ENCODE measurements at regions not wholly inside any gene's neighbourhood (a gene's known extent, or its start where the extent isn't known, plus 50 kb on each side); places are given as distances from the start of the nearest gene placed in this dataset.

DNA sequence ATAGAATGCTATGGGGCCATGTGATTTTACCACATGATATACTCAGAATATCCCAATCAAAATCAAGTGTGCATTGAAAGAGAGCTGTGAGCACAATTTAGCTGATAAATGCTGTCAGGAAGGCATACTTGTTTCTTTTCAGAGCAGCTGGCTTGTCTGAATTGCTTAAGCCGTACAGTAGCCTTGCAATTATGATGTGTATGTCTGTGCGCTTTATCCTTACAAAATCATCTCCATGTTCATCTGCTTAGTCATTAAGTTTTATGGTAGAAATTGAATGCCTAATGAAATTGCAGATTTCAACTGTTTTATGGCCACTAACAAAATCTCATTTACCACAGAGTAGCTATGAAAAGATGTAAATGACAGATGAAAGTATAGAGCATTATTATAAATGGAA, 346.0 kb upstream of the DLGAP1 start:
- H3K36me3 ChIP-seq = no peaks in the 10 kb centered on the region
- H3K4me1 ChIP-seq = no peaks in the 10 kb centered on the region
- no peaks in the 10 kb centered on the region for H3K27me3 ChIP-seq
- TF ChIP-seq EP300 (IDR thresholded peaks at IDR 0.05) (no peak), POLR2A (IDR thresholded peaks at IDR 0.05) (no peak)
- TF ChIP-seq, protein P1, sequence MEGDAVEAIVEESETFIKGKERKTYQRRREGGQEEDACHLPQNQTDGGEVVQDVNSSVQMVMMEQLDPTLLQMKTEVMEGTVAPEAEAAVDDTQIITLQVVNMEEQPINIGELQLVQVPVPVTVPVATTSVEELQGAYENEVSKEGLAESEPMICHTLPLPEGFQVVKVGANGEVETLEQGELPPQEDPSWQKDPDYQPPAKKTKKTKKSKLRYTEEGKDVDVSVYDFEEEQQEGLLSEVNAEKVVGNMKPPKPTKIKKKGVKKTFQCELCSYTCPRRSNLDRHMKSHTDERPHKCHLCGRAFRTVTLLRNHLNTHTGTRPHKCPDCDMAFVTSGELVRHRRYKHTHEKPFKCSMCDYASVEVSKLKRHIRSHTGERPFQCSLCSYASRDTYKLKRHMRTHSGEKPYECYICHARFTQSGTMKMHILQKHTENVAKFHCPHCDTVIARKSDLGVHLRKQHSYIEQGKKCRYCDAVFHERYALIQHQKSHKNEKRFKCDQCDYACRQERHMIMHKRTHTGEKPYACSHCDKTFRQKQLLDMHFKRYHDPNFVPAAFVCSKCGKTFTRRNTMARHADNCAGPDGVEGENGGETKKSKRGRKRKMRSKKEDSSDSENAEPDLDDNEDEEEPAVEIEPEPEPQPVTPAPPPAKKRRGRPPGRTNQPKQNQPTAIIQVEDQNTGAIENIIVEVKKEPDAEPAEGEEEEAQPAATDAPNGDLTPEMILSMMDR (IDR thresholded peaks at IDR 0.05) = no peak
- no peak overlapping the region for H3K27ac ChIP-seq
- no peak overlapping the region for H3K4me3 ChIP-seq
- H3K9me3 ChIP-seq = peaks cover 0 to 28% (median 0%) of the 10 kb centered on the region in 4 donors
- no peak for DNase-seq (ENCODE audit: low spot score in 2 of 2)
- 89 to 91% methylated on average over 2 of the region's 2 CpGs for WGBS, 2 donors

DNA sequence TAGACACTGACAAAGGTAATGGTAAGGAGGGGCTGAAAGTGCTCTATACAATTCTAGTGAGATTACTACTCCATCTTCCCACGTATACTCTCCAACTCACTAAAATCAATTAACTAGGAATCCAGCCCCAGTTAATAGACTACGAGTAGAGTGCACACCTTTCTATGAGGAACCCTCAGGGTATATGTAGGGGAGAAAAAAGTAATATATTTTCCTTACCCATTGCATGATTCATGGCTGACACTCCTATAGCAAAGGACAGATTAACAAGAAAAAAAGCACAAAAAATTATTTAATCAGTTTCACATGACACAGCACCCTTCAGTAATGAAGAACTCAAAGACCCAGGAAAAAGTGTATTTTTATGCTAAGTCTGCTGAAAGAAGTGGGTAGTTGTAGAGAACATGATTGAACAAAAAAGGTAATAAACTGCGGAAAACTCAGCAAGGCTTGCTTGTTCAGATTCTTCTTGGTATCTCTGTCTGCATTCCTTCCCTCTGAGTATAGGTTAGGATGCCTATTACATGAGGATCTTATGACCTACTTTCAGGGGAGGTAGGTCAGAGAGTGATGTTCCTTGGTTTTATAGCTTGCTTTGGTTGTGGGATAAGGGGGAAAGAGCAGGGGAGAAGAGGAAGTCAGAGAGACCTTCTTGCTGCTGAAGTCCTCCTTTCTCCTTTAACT, 342.0 kb upstream of the DLGAP1 start:
- peaks cover 0 to 18% (median 0%) of the 10 kb centered on the region in 4 donors for H3K9me3 ChIP-seq
- no peak overlapping the region for H3K4me3 ChIP-seq
- H3K4me1 ChIP-seq = no peaks in the 10 kb centered on the region
- TF ChIP-seq EP300 (IDR thresholded peaks at IDR 0.05) (no peak), POLR2A (IDR thresholded peaks at IDR 0.05) (no peak)
- TF ChIP-seq, protein P1 (IDR thresholded peaks at IDR 0.05) = no peak
- H3K36me3 ChIP-seq = no peaks in the 10 kb centered on the region
- no peaks in the 10 kb centered on the region for H3K27me3 ChIP-seq
- no peak for DNase-seq (ENCODE audit: low spot score in 2 of 2)
- no peak overlapping the region for H3K27ac ChIP-seq
- 57 to 61% methylated on average over 3 of the region's 3 CpGs for WGBS, 2 donors

DNA sequence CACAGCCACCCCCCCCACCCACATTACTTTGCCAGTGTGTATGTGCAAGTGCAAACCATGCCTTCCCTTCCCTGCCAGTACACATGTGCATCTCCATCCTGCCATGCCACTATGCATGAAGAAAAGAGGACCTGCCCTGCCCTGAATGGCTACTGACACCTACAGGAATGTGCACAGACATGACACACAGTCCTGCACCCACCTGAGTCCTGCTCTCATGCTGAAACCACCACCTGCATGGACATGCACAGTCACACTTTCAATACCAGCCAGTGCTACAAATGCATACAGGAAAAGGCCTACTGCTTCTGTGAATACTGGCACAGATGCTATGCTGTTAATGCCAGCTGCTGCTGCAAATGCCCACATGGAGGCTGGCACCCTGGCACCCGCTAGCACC, 334.4 kb upstream of the DLGAP1 start:
- no peak for TF ChIP-seq EP300 (IDR thresholded peaks at IDR 0.05)
- 100% methylated on average over 1 of the region's 1 CpG for WGBS, 2 donors
- no peaks in the 10 kb centered on the region for H3K27me3 ChIP-seq

DNA sequence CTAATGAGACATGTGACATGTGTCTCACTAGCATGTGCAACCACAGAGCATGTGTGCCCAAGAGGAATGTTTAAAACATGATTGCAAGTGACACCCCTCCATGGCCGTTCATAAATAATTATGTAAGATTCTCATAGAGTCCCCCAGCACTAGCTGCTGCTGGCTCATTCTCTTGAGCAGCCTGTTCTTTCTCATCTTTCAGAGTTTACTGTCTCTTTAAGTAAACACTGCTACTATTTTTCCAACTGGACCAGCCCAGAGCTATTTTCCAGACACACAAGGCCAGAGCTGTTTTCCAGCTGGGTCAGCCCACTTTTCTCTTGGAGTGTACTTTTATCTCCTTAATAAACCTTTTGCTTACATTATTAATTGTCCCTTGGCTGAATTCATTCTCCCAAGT, 326.8 kb upstream of the DLGAP1 start:
- Histone ChIP-seq H3K27me3 (no peaks in the 10 kb centered on the region), H3K27ac (no peak overlapping the region), H3K9me3 (peaks cover 0 to 5% (median 0%) of the 10 kb centered on the region in 4 donors), H3K4me1 (no peaks in the 10 kb centered on the region), H3K4me3 (no peak overlapping the region), H3K36me3 (no peaks in the 10 kb centered on the region)
- 60 to 65% methylated on average over 1 of the region's 1 CpG for WGBS, 2 donors
- no peak for TF ChIP-seq EP300 (IDR thresholded peaks at IDR 0.05)
- TF ChIP-seq, protein P1 (IDR thresholded peaks at IDR 0.05) = no peak
- no peak for TF ChIP-seq POLR2A (IDR thresholded peaks at IDR 0.05)
- no peak for DNase-seq (ENCODE audit: low spot score in 2 of 2)

More for the DNA sequence above, 334.4 kb upstream of the DLGAP1 start:
- Histone ChIP-seq H3K9me3 (peaks cover 0 to 3% (median 0%) of the 10 kb centered on the region in 4 donors), H3K27ac (no peak overlapping the region), H3K4me3 (no peak overlapping the region), H3K4me1 (no peaks in the 10 kb centered on the region), H3K36me3 (no peaks in the 10 kb centered on the region)
- DNase-seq (ENCODE audit: low spot score in 2 of 2) = no peak

DNA sequence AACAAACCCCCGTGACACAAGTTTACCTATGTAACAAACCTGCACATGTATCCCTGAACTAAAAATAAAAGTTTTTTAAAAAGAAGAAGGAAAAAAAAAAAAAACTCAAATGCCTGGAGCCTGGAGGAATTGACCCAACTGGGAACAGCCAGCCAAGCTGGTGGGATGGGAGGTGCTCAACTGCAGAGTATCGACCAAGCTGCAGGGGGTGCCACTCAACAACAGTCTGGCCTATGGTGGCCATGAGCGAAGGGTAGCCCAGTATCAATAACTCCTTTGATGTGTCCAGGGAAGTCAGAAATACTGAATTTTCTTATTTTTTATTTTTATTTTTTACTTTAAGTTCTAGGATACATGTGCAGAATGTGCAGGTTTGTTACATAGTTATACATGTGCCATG, 310.3 kb upstream of the DLGAP1 start:
- TF ChIP-seq, protein P1 (IDR thresholded peaks at IDR 0.05) = no peak
- TF ChIP-seq EP300 (IDR thresholded peaks at IDR 0.05) = no peak
- TF ChIP-seq POLR2A (IDR thresholded peaks at IDR 0.05) = no peak
- no peak for DNase-seq (ENCODE audit: low spot score in 2 of 2)
- Histone ChIP-seq H3K27ac (no peak overlapping the region), H3K36me3 (no peaks in the 10 kb centered on the region), H3K4me1 (no peaks in the 10 kb centered on the region), H3K9me3 (peaks cover 0 to 8% (median 0%) of the 10 kb centered on the region in 4 donors), H3K27me3 (no peaks in the 10 kb centered on the region), H3K4me3 (no peak overlapping the region)
- 87 to 88% methylated on average over 3 of the region's 3 CpGs for WGBS, 2 donors
